H1 (cell line): ENCODE measurements at regions not wholly inside any gene's neighbourhood (a gene's known extent, or its start where the extent isn't known, plus 50 kb on each side); places are given as distances from the start of the nearest gene placed in this dataset.

Source experiments
- CTCF ChIA-PET: fragments of 300-600 bp; sonication (Branson Sonifier 250); formaldehyde crosslinking; loops from one replicate; lab custom pipeline; 2021; ENCODE audit not compliant: partially characterized antibody; lab: Charles Lee
- POLR2A ChIA-PET: fragments of 300-600 bp; sonication (Branson Sonifier 250); formaldehyde crosslinking; loops from one replicate; lab custom pipeline; 2021; ENCODE audit warnings: inconsistent platforms; ENCODE audit not compliant: partially characterized antibody; lab: Charles Lee
- DNase-seq, 2 experiments: peaks; one replicate each; pipeline versions ENCODE4 v3.0.0 to v3.0.0-alpha.2; 2010 to 2022; ENCODE audit warnings: low spot score in 2 of 2, low read depth in 1 of 2, mixed read lengths in 1 of 2
- FAIRE-seq: peaks from 2 replicates; lab custom pipeline; 2011; peaks lifted over from hg19 to GRCh38; lab: Jason Lieb, UNC
- H2AFZ ChIP-seq: 2 replicates; pipeline ENCODE4 v1.8.1; 2012; ENCODE audit warnings: low read length, inconsistent platforms
- H2AK5ac ChIP-seq: 2 replicates; pipeline ENCODE4 v1.6.1; 2013; ENCODE audit warnings: low read depth, low read length
- H2BK120ac ChIP-seq: replicated peaks from 2 replicates; pipeline ENCODE3; 2013; ENCODE audit warnings: low read depth, low read length, inconsistent platforms
- H2BK12ac ChIP-seq: 2 replicates; pipeline ENCODE4 v1.6.1; 2013; ENCODE audit warnings: low read depth, low read length
- H2BK15ac ChIP-seq: 2 replicates; pipeline ENCODE4 v1.6.1; 2013; ENCODE audit warnings: low read length
- H2BK20ac ChIP-seq: 2 replicates; pipeline ENCODE4 v1.6.1; 2013; ENCODE audit warnings: low read length
- H2BK5ac ChIP-seq: 2 replicates; pipeline ENCODE4 v1.6.1; 2013; ENCODE audit warnings: low read depth, low read length
- H3K14ac ChIP-seq: 2 replicates; pipeline ENCODE4 v1.6.1; 2013; ENCODE audit warnings: inconsistent platforms; ENCODE audit not compliant: insufficient read length
- H3K18ac ChIP-seq: 2 replicates; pipeline ENCODE4 v1.6.1; 2013; ENCODE audit warnings: low read length; ENCODE audit errors: extremely low read depth
- H3K23ac ChIP-seq: 2 replicates; pipeline ENCODE4 v1.6.1; 2013; ENCODE audit warnings: inconsistent platforms; ENCODE audit not compliant: insufficient read length
- H3K23me2 ChIP-seq: 2 replicates; pipeline ENCODE4 v1.6.1; 2013; ENCODE audit warnings: low read depth, low read length
- H3K27ac ChIP-seq: 2 replicates; pipeline ENCODE4 v1.6.1; 2011; ENCODE audit warnings: low read depth, low read length, inconsistent platforms
- H3K27me3 ChIP-seq, 4 experiments: replicated peaks in 1 of 4; 1 replicate in 1 of 4; 2 replicates in 3 of 4; pipeline versions ENCODE4 v1.6.1 to v1.8.1; 2011 to 2013; ENCODE audit warnings: low read length in 3 of 4, mild to moderate bottlenecking in 3 of 4, inconsistent platforms in 2 of 4, mixed read lengths in 2 of 4, moderate library complexity in 1 of 4; ENCODE audit not compliant: control insufficient read depth in 3 of 4, insufficient read depth in 3 of 4; ENCODE audit errors: extremely low read depth in 1 of 4
- H3K36me3 ChIP-seq, 4 experiments: 2 replicates each; pipeline versions ENCODE4 v1.6.1 to v1.8.1; 2011 to 2013; ENCODE audit warnings: mild to moderate bottlenecking in 4 of 4, low read length in 3 of 4, moderate library complexity in 2 of 4, control low read depth in 1 of 4, inconsistent platforms in 1 of 4; ENCODE audit not compliant: insufficient read depth in 4 of 4, control insufficient read depth in 2 of 4
- H3K4ac ChIP-seq: replicated peaks from 2 replicates; pipeline ENCODE3; 2013; ENCODE audit warnings: low read length, low read depth, mixed read lengths, inconsistent platforms; ENCODE audit not compliant: insufficient read length
- H3K4me1 ChIP-seq, 4 experiments: replicated peaks in 1 of 4; 1 replicate in 1 of 4; 2 replicates in 3 of 4; pipeline versions ENCODE4 v1.6.1 to v1.8.1; 2011 to 2013; ENCODE audit warnings: low read length in 3 of 4, inconsistent platforms in 2 of 4, mixed read lengths in 1 of 4; ENCODE audit not compliant: insufficient read depth in 4 of 4, control insufficient read depth in 3 of 4
- H3K4me2 ChIP-seq, 2 experiments: 2 replicates each; pipeline versions ENCODE4 v1.6.1 to v1.8.1; 2011 to 2013; ENCODE audit warnings: low read depth in 2 of 2, low read length in 2 of 2, control low read depth in 1 of 2, inconsistent platforms in 1 of 2, mild to moderate bottlenecking in 1 of 2; ENCODE audit not compliant: insufficient read depth in 1 of 2
- H3K4me3 ChIP-seq, 4 experiments: fragments of 200-600, 300-600 bp in 1 of 4; sonication (generic), shearing (Covaris generic), sonication (Bioruptor Twin) in 1 of 4; 2 replicates each; pipeline versions ENCODE4 v1.5.1 to v1.8.1; 2011 to 2016; ENCODE audit warnings: low read length in 4 of 4, low read depth in 3 of 4, control low read depth in 2 of 4, inconsistent platforms in 2 of 4, mild to moderate bottlenecking in 2 of 4, mixed read lengths in 1 of 4, moderate library complexity in 1 of 4; ENCODE audit not compliant: insufficient read depth in 2 of 4; ENCODE audit errors: extremely low read depth in 1 of 4
- H3K56ac ChIP-seq: replicated peaks from 2 replicates; pipeline ENCODE3; 2013; ENCODE audit warnings: low read depth, mild to moderate bottlenecking, mixed read lengths, low read length, inconsistent platforms; ENCODE audit not compliant: insufficient read length
- H3K79me1 ChIP-seq: 2 replicates; pipeline ENCODE4 v1.6.1; 2013; ENCODE audit warnings: low read depth, low read length, control low read depth
- H3K79me2 ChIP-seq, 2 experiments: 2 replicates each; pipeline versions ENCODE4 v1.6.1 to v1.8.1; 2012 to 2013; ENCODE audit warnings: low read length in 2 of 2, mild to moderate bottlenecking in 2 of 2, inconsistent platforms in 1 of 2; ENCODE audit not compliant: insufficient read depth in 2 of 2, control insufficient read depth in 1 of 2
- H3K9ac ChIP-seq, 4 experiments: replicated peaks in 1 of 4; 1 replicate in 1 of 4; 2 replicates in 3 of 4; pipeline versions ENCODE4 v1.6.1 to v1.8.1; 2011 to 2013; ENCODE audit warnings: low read depth in 3 of 4, low read length in 3 of 4, control low read depth in 2 of 4, mild to moderate bottlenecking in 2 of 4, moderate library complexity in 2 of 4, inconsistent platforms in 1 of 4; ENCODE audit errors: extremely low read depth in 1 of 4
- H3K9me3 ChIP-seq, 2 experiments: 2 replicates each; pipeline versions ENCODE4 v1.6.1 to v1.8.1; 2012 to 2013; ENCODE audit warnings: mild to moderate bottlenecking in 2 of 2, moderate library complexity in 2 of 2, control low read depth in 1 of 2, inconsistent platforms in 1 of 2, low read depth in 1 of 2, low read length in 1 of 2, mixed read lengths in 1 of 2; ENCODE audit not compliant: insufficient read depth in 2 of 2
- H4K20me1 ChIP-seq, 2 experiments: replicated peaks in 1 of 2; 2 replicates each; pipeline versions ENCODE3 to v1.8.1; 2011 to 2013; ENCODE audit warnings: inconsistent platforms in 2 of 2, low read length in 2 of 2, mild to moderate bottlenecking in 1 of 2; ENCODE audit not compliant: insufficient read depth in 2 of 2, control insufficient read depth in 1 of 2
- H4K5ac ChIP-seq: 2 replicates; pipeline ENCODE4 v1.6.1; 2013; ENCODE audit warnings: low read length, low read depth, mixed read lengths, inconsistent platforms; ENCODE audit not compliant: insufficient read length
- H4K8ac ChIP-seq: 2 replicates; pipeline ENCODE4 v1.8.0; 2013; ENCODE audit warnings: mild to moderate bottlenecking, moderate library complexity, low read length, inconsistent platforms; ENCODE audit not compliant: insufficient read depth; ENCODE audit errors: extremely low read depth
- H4K91ac ChIP-seq: replicated peaks from 2 replicates; pipeline ENCODE3; 2013; ENCODE audit warnings: low read length, mixed read lengths, inconsistent platforms; ENCODE audit not compliant: insufficient read length
- ASH2L ChIP-seq: fragments of 200-600, 300-600 bp; sonication (generic); IDR thresholded peaks from one replicate; pipeline ENCODE4 v1.7.1; 2017; ENCODE audit warnings: low read length
- KDM5A ChIP-seq: fragments of 200-600 bp; IDR thresholded peaks from 2 replicates; pipeline ENCODE4 v1.7.1; 2012; ENCODE audit warnings: mild to moderate bottlenecking, low read length, inconsistent platforms, mixed read lengths
- NANOG ChIP-seq: IDR thresholded peaks from 2 replicates; pipeline ENCODE4 v1.6.1; 2011; ENCODE audit warnings: low read length, low read depth, mild to moderate bottlenecking, inconsistent platforms; ENCODE audit not compliant: insufficient read depth, poor library complexity, severe bottlenecking
- RAD21 ChIP-seq, 2 experiments: IDR thresholded peaks in 1 of 2; conservative IDR thresholded peaks in 1 of 2; 2 replicates each; pipeline ENCODE4 v1.6.1; 2011; ENCODE audit warnings: low read depth in 2 of 2, low read length in 2 of 2, improper control_type of control experiment in 1 of 2, inconsistent platforms in 1 of 2, mild to moderate bottlenecking in 1 of 2, moderate library complexity in 1 of 2
- RBBP5 ChIP-seq: IDR thresholded peaks from 2 replicates; pipeline ENCODE4 v1.7.1; 2012; ENCODE audit warnings: low read depth, mild to moderate bottlenecking, inconsistent platforms, low read length, moderate library complexity, borderline replicate concordance
- SIX5 ChIP-seq: IDR thresholded peaks from 2 replicates; pipeline ENCODE4 v1.6.1; 2011; ENCODE audit warnings: mild to moderate bottlenecking, low read depth, low read length
- WGBS, 2 experiments: shearing (Covaris generic) in 1 of 2; methylation state at CpG; one replicate each; pipeline versions ENCODE4 v1.1.6 to v1.1.7; 2013 to 2015; ENCODE audit warnings: low lambda C conversion rate in 2 of 2, mixed read lengths in 2 of 2, inconsistent platforms in 1 of 2, low coverage in 1 of 2, missing lambda C conversion rate in 1 of 2; ENCODE audit not compliant: insufficient replicate concordance in 2 of 2, insufficient coverage in 1 of 2, insufficient read length in 1 of 2; ENCODE audit errors: extremely low coverage in 1 of 2, missing lambda C conversion rate in 1 of 2; 5-methylcytosine and 5-hydroxymethylcytosine counted together

- H3K9ac ChIP-seq = no peak overlapping the region
- no peak overlapping the region for H3K56ac ChIP-seq
- H3K27ac ChIP-seq = no peak overlapping the region
- no peak overlapping the region for H3K4me2 ChIP-seq
- no peaks in the 10 kb centered on the region for H4K20me1 ChIP-seq
- no peak overlapping the region for H4K5ac ChIP-seq
- H2BK20ac ChIP-seq = no peak overlapping the region
- H3K79me1 ChIP-seq = no peaks in the 10 kb centered on the region
- no peak overlapping the region for H4K91ac ChIP-seq
- no peaks in the 10 kb centered on the region for H3K79me2 ChIP-seq
- no peak overlapping the region for H3K14ac ChIP-seq
- no peaks in the 10 kb centered on the region for H3K9me3 ChIP-seq
- H3K18ac ChIP-seq = no peak overlapping the region
- FAIRE-seq (no peak), DNase-seq (no peak)
- H3K4me1 ChIP-seq = no peaks in the 10 kb centered on the region
- H2BK5ac ChIP-seq = no peak overlapping the region
- H3K23ac ChIP-seq = no peak overlapping the region
- H2BK120ac ChIP-seq = no peak overlapping the region
- no peak overlapping the region for H2BK12ac ChIP-seq
- ChIA-PET POLR2A (no interaction called here), CTCF (no interaction called here)
- no peak overlapping the region for H2BK15ac ChIP-seq
- H2AFZ ChIP-seq = no peak overlapping the region
- no peak overlapping the region for H3K4ac ChIP-seq
- 96% methylated on average over 4 of the region's 4 CpGs; no CpG with 5 or more reads in 1 of the 2 experiments for WGBS, 2 experiments
- no peak overlapping the region for H2AK5ac ChIP-seq
- no peak overlapping the region for H4K8ac ChIP-seq
- TF ChIP-seq ASH2L = no peak
- TF ChIP-seq RBBP5 = no peak
- no peak for TF ChIP-seq KDM5A
- no peak for TF ChIP-seq RAD21 (IDR thresholded peaks at IDR 0.05 in 1 of 2, conservative IDR thresholded peaks at IDR 0.05 in 1 of 2; ENCODE audit: low read depth in 2 of 2, low read length in 2 of 2)
- no peak for TF ChIP-seq SIX5
- TF ChIP-seq NANOG = no peak
- no peaks in the 10 kb centered on the region for H3K27me3 ChIP-seq
- no peaks in the 10 kb centered on the region for H3K36me3 ChIP-seq
- H3K4me3 ChIP-seq = no peak overlapping the region
- H3K23me2 ChIP-seq = no peaks in the 10 kb centered on the region
Observed at GRCh38 chr2:228919808-228920207, 351.3 kb downstream of the PID1 start.
